ENCODE measurements at regions not wholly inside any gene's neighbourhood (a gene's known extent, or its start where the extent isn't known, plus 50 kb on each side); places are given as distances from the start of the nearest gene placed in this dataset.

DNA sequence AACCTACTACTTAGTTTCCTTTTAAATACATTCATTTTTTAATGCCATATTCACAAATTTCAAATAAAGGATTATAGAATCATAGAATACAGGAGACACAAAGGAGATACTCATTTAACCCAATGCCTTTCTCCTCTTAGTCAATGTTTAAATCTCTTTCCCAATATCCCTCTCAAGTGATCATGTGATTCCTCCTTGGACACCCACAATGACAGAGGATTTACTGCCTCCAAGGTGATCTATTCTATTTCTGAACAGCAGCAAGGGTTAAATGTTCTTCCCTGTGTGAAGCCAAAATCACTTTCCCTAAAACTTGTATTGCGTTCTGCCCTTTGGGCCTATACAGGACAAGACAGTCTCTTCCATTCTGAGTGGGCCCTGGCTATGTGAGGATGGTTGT is 73.3 kb upstream of the PICALM start:
- Histone ChIP-seq H3K9me3 (replicated peaks; ENCODE audit: control insufficient read depth, insufficient read depth, low read length) (no peaks in the 10 kb centered on the region), H3K36me3 (ENCODE audit: control insufficient read depth in 2 of 2, extremely low read depth in 1 of 2, insufficient read depth in 2 of 2, low read length in 2 of 2) (no peaks in the 10 kb centered on the region), H2AFZ (ENCODE audit: low read depth, low read length) (no peak overlapping the region), H4K20me1 (replicated peaks; ENCODE audit: control insufficient read depth, extremely low read depth, insufficient read depth, low read length) (no peaks in the 10 kb centered on the region), H3K79me2 (ENCODE audit: control insufficient read depth, insufficient read depth, low read length) (no peaks in the 10 kb centered on the region), H3K4me3 (replicated peaks in 1 of 3; ENCODE audit: insufficient read depth in 1 of 3, low read depth in 1 of 3, low read length in 3 of 3) (no peak overlapping the region), H3K4me1 (ENCODE audit: control insufficient read depth, extremely low read depth, insufficient read depth, low read length) (no peaks in the 10 kb centered on the region), H3K4me2 (ENCODE audit: insufficient read depth, low read length) (no peak overlapping the region), H3K27me3 (ENCODE audit: control insufficient read depth in 2 of 2, insufficient read depth in 2 of 2, low read length in 2 of 2) (no peaks in the 10 kb centered on the region), H3K9me1 (replicated peaks; ENCODE audit: control insufficient read depth, extremely low read depth, insufficient read depth, low read length) (no peaks in the 10 kb centered on the region), H3K9ac (replicated peaks; ENCODE audit: extremely low read depth, insufficient read depth, low read length) (no peak overlapping the region), H3K27ac (ENCODE audit: insufficient read depth, low read depth, low read length) (no peak overlapping the region)
- no peak for TF ChIP-seq MYC (IDR thresholded peaks at IDR 0.05; ENCODE audit: low read depth, low read length)
- TF ChIP-seq CTCF (IDR thresholded peaks at IDR 0.05; ENCODE audit: extremely low read depth in 1 of 2, insufficient read depth in 1 of 2, low read depth in 1 of 2, low read length in 2 of 2): no peak
- dilution Hi-C loops (cut with MboI; ENCODE audit: extremely low pct_ligation_motif_present, low sequenced_read_pairs) (no loop called here), intact Hi-C loops (cut with micrococcal nuclease) (no loop called here)
- CTCF ChIA-PET: interaction anchor here (1.3 kb wide), 1 partner anchor 10 kb away, joined by 3 read pairs; no protein-coding TSS in a partner anchor
- FAIRE-seq: no peak
- no TSS peak for BruUV-seq (replicated peaks)
- DNase-seq (ENCODE audit: low read depth, low spot score): no peak
- POLR2A ChIA-PET: no interaction called here

DNA sequence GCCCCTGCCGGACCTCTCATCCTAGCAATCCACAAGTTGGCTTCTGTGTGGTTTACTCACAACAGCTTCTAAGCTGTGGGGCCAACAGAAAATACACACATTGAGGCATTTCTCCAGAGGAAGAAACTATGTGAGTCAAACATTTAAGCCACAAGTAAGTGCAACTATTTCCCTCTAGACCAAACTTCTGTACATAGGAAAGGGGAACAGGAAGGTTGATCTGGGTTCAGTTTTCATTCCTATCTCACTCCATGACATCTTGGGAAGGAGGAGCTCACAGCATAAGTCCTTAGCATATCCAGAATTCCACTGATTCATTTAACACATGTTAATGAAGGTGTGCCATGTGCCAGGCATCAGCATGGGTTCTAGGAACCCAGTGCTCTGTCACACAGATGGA is 72.8 kb upstream of the PICALM start:
- H4K20me1 ChIP-seq (replicated peaks; ENCODE audit: control insufficient read depth, extremely low read depth, insufficient read depth, low read length): no peaks in the 10 kb centered on the region
- no peak for DNase-seq (ENCODE audit: low read depth, low spot score)
- no peak overlapping the region for H3K27ac ChIP-seq (ENCODE audit: insufficient read depth, low read depth, low read length)
- ChIA-PET CTCF (no interaction called here), POLR2A (no interaction called here)
- H3K4me1 ChIP-seq (ENCODE audit: control insufficient read depth, extremely low read depth, insufficient read depth, low read length): no peaks in the 10 kb centered on the region
- no peak overlapping the region for H2AFZ ChIP-seq (ENCODE audit: low read depth, low read length)
- intact Hi-C loops (cut with micrococcal nuclease) (no loop called here), dilution Hi-C loops (cut with MboI; ENCODE audit: extremely low pct_ligation_motif_present, low sequenced_read_pairs) (no loop called here)
- no peak overlapping the region for H3K4me2 ChIP-seq (ENCODE audit: insufficient read depth, low read length)
- H3K36me3 ChIP-seq (ENCODE audit: control insufficient read depth in 2 of 2, extremely low read depth in 1 of 2, insufficient read depth in 2 of 2, low read length in 2 of 2): no peaks in the 10 kb centered on the region
- H3K4me3 ChIP-seq (replicated peaks in 1 of 3; ENCODE audit: insufficient read depth in 1 of 3, low read depth in 1 of 3, low read length in 3 of 3): no peak overlapping the region
- no TSS peak for BruUV-seq (replicated peaks)
- H3K9ac ChIP-seq (replicated peaks; ENCODE audit: extremely low read depth, insufficient read depth, low read length): no peak overlapping the region
- H3K79me2 ChIP-seq (ENCODE audit: control insufficient read depth, insufficient read depth, low read length): no peaks in the 10 kb centered on the region
- no peaks in the 10 kb centered on the region for H3K9me1 ChIP-seq (replicated peaks; ENCODE audit: control insufficient read depth, extremely low read depth, insufficient read depth, low read length)
- FAIRE-seq: no peak
- no peaks in the 10 kb centered on the region for H3K9me3 ChIP-seq (replicated peaks; ENCODE audit: control insufficient read depth, insufficient read depth, low read length)
- no peaks in the 10 kb centered on the region for H3K27me3 ChIP-seq (ENCODE audit: control insufficient read depth in 2 of 2, insufficient read depth in 2 of 2, low read length in 2 of 2)
- TF ChIP-seq MYC (IDR thresholded peaks at IDR 0.05; ENCODE audit: low read depth, low read length) (no peak), POLR2AphosphoS5 (IDR thresholded peaks at IDR 0.05; ENCODE audit: insufficient read depth, low read depth, low read length) (no peak), POLR2A (IDR thresholded peaks at IDR 0.05; ENCODE audit: low read depth, low read length) (no peak), EZH2 (IDR thresholded peaks at IDR 0.05; ENCODE audit: borderline replicate concordance, low read depth, low read length, severe bottlenecking) (no peak), MAX (IDR thresholded peaks at IDR 0.05; ENCODE audit: insufficient read depth, insufficient read length) (no peak)

Measured in endothelial cell of umbilical vein (primary cell).